Fibroblast of peridontal ligament (primary cell): ENCODE measurements at regions not wholly inside any gene's neighbourhood (a gene's known extent, or its start where the extent isn't known, plus 50 kb on each side); places are given as distances from the start of the nearest gene placed in this dataset.
A peak's percentile ranks its signal among the peaks of the same experiment; 100 is the strongest.
"Not testable (repeated sequence)": the region's sequence is repeated elsewhere in the genome, so short reads cannot be mapped to it uniquely, and the experiment has no call there.

ENCODE experiments used
- DNase-seq: peaks from one replicate; pipeline ENCODE4 v3.0.0-alpha.2; 2010; ENCODE audit errors: extremely low read depth

DNA sequence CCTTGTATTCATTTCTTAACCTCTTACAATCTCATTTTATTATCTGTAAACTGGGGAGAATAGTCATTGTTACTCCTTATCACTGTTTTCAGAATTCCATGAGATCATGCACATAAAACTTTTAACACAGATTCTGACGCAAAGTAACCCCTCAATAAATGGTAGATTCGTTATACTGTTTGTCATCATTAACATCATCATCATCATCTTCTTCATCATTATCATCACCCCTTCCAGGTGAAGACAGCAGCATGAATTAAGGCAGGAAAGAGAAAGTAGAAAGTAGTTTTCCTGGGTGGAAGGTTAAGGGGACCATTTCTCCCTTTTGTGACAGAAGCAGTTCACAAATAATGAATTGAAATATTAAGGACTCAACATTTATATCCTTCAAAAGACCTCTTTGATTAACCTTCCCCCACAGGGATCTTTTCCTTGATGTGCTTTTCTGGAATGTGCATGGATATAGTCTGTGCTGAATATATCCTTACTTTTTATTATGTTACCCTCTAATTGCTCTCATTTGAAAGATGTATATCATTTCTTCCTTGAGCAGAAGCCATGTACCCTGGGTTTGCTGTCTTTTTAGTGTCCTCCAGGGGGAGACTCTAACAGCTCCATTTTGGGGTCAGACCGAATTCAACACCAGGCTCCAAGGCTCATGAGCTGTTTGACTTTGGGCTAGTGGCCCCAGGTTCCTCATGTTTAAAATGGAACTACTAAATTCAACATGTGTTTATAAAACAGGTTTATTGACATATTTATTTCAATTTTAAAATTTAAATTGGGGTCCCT, 1029.9 kb upstream of the WWC1 start:
- no peak for DNase-seq

DNA sequence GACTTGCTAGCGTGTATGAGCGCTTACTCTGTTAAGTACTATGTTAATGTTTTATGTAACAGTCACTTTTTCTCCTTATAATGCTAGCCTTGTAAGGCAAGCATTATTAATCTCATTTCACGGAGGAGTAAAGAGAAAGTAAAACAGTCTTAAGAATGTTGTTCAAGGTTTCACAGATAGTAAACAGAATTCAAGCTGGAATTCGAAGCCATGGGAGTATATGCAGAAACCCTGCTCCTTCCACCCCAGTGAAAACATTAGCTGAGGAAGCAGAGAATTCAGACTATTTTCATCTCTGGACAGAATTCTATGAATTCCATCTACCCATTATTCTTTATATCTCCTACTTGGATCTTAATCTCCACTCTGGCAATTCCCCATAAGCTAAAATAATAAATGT, 1028.3 kb upstream of the WWC1 start:
- DNase-seq, result no peak

DNA sequence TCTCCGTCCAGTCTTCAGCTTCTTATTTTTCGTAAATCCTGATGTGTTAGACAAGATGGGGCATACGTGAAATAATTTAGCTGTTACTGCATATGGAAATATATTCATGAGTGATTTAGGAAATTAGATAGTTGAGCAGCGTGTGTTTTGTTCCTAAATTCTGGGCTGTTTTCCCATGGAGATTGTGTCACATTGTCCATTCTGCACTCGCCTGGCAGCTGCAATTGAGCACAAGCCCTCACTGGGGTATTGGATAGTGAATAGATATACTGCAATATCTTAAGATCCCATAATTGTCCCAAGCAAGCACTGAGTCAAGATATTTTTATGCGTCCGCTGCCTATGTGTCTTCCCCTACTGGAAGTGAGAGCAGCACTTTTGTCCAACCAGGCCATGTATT, 1027.1 kb upstream of the WWC1 start:
- no peak for DNase-seq

DNA sequence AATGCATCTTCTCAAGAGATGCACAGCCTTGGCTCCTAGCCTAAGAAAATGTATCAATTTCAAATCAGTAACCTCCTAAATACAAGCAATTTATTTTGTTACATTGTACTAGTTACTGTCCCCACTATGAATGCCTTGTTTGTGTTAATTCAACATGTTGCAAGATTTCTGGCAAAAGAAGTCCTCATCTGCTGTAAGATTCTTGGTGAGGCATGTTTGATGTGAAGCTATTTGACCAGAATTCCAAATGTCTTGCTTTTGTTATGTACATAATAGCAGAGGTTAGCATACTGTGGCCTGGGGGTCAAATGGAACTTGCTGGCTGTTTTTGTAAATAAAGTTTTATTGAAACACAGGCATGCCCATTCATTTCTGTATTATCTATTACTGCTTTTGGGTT, 1023.1 kb upstream of the WWC1 start:
- peak; percentile 1 for DNase-seq

DNA sequence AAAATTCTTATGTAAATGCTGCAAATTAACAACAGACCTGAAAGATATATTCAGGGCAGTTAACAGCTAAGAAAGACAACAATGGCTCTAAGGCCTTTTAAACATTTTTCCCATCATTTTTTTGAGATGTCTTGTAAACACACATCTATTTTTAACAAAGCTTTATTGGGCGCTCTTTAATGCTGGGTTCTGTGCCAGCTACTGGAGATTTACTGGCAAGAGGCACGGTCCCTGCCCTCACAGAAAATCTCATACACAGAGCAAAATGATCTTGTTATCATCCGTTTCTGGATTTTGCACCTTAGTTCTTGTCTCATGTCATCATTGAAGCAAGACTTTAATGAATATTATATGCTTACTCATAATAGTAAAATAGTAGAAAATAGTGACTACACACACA, 1022.3 kb upstream of the WWC1 start:
- DNase-seq, result no peak

DNA sequence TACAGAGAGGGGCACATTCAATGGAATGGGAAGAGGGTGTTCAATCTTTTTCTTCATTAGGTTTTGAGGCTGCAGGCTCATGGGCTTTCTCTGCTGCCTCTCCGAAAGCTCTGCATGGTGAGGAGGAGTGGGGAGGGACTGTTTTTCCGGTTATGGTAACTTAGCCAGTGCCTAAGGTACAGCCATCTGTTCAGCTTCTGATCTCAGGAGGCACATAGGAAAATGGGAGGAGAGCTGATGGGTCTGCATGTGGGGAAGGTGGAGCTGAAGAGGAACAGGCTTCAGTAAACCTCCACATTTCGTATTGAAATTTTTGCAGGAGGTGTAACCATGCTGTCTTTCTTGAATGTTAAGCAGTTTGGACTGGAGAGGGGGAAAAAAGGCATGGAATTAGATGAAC, 1020.4 kb upstream of the WWC1 start:
- no peak for DNase-seq

DNA sequence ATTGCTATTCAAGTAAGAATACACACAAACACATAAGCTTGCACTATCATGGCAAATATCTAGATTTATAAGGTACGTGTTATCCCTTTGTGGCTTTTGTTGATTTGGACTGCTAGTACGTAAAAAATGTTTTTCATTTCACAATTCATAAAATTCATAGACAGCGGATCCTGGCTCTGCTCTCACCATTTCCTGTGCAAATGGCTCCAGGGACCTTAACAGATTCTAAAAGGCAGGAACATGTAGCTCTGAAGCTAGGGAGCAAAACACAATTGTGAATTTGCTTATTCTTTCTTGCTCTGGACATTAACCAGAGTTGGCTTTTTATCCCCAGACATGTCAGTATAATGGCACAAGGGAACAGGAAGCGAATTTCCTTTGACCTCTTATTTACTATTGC, 1019.9 kb upstream of the WWC1 start:
- DNase-seq, result no peak

DNA sequence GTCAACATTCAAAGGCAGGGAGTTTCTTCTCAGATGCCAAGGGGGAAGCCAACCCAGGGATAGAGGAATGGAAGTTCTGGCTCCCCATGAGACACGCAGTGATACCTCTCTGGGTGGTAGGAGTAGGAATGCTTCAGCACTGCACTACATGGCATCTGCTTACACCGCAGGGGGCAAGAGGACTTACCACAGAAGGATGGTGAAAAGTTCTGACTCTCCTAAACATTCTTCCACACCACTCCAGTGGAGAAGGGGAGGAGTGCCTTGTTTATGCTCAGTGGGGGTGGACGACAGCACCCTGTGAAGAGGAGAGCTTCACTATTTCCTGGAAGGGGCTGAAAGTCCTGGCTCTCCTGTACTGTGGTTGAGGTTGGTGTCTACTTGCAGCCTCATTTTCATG, 1011.3 kb upstream of the WWC1 start:
- DNase-seq, result no peak

DNA sequence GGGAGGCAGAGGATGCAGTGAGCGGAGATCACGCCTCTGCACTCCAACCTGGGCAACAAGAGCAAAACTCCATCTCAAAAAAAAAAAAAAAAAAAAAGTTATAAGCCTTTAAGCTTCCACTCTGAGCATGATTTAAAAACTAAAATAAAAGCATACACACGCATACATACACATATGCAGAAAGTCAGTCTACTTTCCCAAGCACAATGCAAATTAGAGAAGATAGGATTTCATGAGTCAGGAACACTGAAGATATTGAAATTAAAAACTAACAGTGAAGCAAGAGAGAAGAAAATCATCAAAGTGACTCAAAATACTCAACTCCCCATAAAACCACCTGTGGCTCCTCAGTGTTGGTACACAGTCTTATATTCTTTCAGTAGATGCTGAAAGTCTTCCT, 1009.5 kb upstream of the WWC1 start:
- no peak for DNase-seq

DNA sequence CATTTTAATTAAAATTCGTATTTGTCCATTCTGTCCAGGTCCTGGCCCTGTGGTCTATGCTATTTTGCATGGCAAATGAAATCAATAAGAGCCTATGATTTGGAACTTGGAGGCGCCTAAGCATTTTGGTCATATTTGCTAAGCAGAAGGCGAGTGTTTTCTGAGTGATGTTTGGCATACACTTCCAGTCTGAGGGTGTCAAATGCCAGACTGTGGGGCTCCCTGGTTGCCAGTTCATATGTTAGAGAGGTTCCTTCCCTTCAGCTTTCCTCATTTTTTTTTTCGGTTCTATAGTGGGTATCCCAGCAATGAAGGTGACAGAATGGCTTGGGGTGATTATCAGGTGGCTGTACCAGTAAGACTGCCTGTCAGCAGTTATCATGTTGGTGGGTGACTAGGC, 1007.8 kb upstream of the WWC1 start:
- DNase-seq, result no peak

DNA sequence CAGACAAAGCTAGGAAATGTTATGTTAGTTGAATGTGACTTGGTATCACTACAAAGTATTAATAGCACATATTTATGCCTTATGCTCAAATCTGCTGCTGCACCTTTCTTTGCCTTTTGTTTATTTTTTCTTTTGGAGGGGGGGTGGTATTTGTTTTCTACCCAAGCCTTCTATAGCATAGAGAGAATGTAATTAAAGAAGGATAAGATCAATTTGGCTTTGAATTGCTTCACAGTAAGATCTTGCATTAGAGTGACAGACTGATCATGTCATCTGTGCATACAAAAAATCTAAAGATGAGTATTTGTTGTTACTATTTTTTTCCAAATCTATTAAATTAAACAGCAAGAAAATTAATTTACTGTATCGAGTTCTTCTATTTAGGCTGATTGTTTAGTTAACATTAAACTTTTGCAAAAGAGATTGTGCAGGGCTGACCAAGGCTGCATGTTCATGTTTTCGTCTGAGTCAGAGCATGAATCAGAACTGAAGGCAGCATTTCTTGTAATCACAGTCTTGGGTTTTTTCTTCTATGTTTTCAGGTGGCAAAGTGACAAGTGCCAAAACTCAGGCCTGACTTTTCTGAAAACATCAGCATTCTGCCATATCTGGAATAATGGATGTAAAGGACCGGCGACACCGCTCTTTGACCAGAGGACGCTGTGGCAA, 1007.1 kb upstream of the WWC1 start:
- peak; percentile 21 for DNase-seq

DNA sequence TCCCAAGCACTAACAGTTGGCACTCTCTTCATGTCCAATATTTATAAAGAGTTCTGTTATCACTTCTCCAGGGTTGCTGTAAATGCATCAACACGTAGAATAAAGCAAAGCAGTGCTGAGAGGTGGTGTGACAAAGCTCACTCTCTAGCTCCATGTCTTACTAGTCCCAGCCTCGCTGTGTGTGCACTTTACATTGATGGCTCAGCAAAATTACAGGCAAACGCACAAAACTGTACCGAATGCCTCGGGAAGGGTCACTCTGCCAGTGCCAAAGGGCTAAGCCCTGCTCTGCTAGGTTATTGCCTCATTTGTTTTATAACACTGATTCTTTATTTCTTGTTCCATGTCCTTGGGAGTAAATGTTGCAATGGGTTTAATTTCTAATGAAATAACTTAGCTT, 1005.9 kb upstream of the WWC1 start:
- DNase-seq, result no peak

DNA sequence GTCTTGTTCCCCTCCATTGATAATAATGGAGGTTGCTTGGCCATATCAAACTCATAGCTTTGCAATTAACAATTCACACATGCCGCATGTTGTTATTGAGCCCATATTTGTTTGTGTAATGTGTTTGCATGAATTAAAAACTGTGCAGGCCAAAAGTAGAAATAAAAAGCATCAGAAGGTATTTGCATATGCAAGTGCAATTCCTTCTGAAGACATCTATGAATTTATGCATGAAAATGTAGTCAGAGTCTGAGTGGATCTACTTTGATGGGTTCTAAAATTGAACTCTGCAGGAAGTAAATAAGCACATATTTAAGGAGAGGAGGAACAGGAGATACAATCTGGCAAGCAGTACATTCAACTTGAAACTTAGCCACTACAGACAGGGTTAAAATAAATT, 1004.6 kb upstream of the WWC1 start:
- DNase-seq, result no peak

DNA sequence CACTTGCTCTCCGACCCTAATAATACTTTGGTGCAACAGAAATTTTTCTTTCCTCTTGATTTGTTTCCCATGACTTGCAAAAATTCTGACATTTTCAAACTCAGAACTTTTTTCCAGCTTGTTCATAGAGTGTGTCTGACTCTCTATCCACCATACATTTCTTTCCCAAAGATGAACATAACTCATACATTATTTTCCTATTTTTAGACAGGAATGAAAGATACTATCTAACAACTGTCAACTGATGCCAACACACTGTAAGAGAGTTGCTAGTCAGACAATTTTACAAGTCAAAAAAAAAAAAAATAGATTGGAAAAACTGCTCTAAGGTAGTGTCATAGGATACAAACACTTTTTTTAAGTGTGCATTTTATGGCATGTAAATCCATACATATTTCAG, 1001.0 kb upstream of the WWC1 start:
- DNase-seq, result no peak

DNA sequence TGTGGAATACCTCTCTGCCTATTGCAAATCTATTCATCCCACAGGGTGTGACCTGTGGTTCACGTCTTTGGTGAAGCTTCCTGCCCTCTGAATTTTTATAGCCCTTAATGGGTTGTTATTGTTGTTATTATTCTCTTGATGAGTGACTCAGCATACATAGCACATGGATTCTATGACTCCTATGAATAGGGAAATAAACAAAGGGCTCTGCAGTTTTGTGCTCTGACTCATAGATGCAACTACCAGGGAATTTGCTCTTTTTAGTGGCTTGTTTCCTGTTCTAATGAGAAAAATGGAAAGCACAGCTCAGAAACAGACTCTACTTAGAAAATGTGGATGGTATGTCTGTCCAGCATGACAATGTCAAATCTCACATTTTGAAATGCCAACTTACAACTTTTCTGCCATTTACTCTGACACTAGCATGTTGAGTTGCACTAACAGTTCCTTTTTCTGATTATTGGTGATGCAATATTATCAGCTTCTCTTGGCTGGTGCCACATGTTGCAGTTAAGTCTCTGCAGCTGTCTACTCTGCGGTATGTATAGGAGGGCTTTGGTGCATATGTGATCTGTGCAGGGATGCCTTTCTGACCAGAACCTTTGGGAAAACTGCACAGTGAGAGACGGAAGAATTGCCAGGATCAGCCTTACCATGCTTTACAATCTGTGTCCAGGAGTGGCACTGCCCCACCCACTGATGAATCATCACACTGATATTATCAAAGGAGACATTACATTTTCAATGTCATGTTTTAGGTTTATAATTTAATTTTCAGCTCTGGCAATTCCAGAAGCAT, 996.4 kb upstream of the WWC1 start:
- peak; percentile 77 for DNase-seq

DNA sequence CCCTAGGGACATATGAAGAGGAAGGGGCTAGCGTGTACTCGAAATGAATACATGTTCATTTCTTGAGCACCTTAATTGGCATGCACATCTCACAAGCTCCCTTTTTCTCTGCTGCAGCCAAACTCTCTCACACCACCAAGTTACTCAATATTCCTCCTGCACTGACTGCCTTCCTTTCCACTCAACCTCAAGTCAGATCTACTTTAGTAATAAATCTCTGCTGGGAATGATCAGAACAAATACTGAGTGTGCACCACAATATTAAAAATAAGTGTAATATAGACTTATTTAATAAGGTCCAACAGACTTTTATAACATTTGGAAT, 995.8 kb upstream of the WWC1 start:
- DNase-seq, result peak; percentile 6

DNA sequence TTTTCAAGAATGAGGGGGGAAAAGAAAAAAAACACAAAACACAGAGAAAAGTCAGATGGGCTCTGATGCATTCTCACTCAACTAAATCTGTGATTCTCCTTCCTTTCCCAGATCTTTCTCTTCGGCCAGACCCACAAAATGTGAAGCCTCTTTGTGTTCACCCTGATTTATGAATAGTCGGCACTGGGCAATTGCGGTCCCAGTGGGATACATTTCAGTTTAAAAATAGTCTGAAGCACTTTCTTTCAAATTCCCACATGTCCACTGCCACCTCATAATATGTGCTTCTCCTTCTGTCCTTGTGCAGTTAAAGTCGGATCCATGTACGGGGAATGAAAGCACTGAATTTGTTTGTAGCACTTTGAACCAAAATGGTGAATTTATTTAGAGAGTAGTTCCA, 995.4 kb upstream of the WWC1 start:
- no peak for DNase-seq

DNA sequence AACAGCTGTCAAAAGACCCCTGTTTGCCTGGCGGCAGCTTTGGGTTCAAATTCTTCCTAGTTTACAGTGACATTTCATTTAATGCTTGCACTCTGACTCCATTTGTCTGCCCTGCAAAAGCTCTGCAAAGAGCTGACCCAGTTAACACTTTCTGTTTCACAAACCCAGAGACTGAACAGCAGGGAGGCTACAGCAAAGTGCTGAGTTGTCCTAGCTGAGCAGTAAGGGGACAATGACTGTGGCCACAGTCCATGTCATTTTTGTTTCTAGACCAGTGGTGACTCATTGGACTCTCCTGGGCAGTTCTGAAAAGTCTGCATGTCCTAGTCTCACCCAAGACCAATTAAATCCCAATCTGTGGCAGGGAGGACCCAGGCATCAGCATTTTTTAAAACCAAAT, 994.8 kb upstream of the WWC1 start:
- no peak for DNase-seq

DNA sequence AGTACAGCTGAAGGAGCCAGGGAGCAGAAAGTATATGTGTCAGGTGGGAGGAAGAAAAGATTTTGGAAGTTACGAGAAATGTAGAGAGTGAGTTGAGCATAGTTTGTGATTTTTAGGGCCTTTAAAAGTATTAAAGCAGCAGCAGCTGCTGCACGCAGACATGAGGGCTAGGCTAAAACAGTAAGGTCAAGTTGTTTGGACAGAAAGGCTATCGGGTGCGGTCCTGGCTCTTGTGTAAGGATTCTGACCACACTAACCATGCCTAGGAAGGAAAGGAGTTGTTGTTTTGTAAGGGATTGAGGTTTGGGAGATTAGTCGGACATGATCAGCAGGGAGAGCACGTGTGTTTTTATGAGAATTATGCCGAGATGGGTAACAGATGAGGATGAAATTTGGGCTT, 991.6 kb upstream of the WWC1 start:
- not testable (repeated sequence) for DNase-seq

DNA sequence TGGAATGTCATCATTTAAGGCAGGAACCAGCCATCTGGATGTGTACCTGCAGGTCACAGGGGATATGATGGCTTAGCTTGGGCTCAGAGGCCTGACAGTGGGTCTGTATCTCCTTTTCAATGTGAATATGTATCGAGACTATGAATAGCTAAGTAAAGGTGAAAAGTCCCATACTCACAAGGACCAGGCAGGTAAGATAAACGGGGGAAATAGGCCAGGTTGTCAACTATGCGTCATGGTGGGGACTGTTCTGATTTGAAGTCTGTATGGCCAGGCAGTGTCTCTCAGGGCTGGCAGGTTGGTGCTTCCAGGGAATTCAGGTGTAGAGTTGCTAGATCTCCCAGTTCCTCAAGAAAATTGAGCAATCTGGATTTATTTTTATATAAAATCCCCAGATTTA, 987.9 kb upstream of the WWC1 start:
- DNase-seq, result no peak

DNA sequence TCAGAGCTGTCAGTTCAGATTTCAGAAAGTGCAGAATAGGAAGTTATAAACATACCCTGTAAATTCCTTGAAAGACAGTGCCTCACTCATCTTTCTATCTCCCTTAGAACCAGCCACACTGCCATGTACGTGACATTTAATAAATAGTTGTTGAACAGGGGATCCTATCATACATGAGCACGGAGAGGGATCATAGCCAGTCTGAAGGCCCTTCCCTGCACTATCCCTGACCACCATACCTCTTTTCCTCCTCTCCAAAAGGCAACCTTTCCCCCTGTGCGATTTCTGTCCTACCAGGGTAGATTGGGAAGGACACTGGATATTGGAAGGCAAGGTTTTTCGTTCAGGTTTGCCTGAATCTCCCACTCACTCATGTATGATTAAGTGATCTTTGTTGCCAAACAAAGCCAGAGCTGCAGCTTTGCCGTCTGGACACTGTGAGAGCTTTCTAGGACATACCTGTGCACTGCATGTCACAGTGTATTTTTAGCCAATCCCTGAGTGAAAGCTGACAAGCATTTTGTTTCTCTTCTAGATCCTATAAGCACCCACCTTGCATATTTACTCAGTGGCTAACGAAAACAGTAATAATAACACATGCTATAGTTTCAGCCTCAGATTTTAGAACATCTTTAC, 986.5 kb upstream of the WWC1 start:
- no peak for DNase-seq

DNA sequence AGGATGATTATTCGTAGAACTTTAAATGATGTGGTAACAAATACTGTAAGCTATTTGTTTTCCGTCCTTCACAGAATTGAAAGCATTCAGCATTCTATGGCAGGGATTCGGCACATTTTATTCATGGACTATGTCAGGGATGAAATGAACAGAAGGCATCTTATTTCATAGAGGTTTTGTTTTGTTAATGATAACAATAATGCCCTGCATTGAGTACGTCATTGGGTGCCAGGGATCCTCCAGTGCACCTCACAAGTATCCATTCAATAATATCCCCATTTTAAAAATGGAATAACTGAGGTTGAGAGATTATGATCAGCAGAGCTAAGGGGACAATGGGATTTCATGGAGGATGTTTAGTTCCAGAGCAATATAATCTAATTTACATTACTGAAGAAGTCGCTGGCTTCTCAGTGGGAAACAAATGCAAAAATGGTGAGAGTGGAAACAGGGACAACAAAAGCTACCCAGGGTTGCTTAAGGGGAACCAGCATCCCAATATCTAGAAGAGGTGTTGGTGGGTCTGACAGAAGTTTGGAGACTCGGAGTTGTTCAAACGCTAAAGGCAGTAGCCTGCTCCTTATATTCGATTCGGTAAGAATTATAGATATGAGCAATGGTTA, 985.7 kb upstream of the WWC1 start:
- DNase-seq, result no peak
